Stimulated activated CD4-positive, alpha-beta T cell treated with anti-CD3 and anti-CD28 coated beads, TNF-alpha, amount 100 ng/mL, for 1 hour (primary cell): ENCODE measurements at regions not wholly inside any gene's neighbourhood (a gene's known extent, or its start where the extent isn't known, plus 50 kb on each side); places are given as distances from the start of the nearest gene placed in this dataset.
"Not testable (repeated sequence)": the region's sequence is repeated elsewhere in the genome, so short reads cannot be mapped to it uniquely, and the experiment has no call there.

Experiments used
- DNase-seq, 3 donors: peaks; one replicate each; pipeline ENCODE4 v3.0.0-alpha.2; 2020; ENCODE audit warnings: low read depth in 3 of 3, low spot score in 1 of 3

DNA sequence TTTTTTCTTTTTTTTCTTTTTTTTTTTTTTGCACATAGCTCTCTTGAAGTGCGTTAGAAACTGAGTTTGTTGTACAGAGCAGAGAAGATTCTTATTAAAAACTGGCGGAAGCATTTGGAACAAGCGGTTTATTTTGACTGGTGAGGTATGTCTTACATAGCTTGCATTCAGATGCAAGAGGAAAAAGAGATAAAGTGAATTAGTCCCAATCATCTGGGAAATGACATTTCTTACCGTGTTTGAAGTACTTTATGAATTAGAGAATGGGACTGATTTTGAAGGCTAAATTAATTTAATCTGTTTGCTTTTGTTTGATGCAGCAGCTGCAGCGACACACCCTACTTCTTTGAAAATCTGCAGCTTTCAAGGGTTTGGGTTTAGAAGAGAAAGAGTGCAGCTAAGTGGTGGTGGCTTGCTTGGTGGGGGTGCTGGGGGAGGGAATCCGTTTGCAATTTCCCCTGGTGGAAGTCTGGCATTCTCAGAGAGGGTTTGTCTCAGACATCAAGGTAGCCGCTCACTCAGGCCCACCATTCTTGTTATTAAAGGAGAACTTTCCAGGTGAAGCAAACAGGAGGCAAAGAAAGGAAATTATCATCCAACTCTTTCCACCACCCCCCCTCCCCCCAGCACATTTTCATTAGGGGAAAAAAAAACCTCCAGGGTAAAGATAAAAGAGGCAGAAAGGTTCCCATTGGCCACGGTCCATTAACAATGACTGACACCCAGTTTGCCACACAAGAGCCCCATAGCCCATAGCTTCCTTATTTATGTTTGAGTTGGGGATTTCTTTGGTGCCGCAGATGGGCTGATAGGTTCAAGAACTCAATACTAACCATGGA, 231.7 kb downstream of the SKIDA1 start:
- no peak for DNase-seq

DNA sequence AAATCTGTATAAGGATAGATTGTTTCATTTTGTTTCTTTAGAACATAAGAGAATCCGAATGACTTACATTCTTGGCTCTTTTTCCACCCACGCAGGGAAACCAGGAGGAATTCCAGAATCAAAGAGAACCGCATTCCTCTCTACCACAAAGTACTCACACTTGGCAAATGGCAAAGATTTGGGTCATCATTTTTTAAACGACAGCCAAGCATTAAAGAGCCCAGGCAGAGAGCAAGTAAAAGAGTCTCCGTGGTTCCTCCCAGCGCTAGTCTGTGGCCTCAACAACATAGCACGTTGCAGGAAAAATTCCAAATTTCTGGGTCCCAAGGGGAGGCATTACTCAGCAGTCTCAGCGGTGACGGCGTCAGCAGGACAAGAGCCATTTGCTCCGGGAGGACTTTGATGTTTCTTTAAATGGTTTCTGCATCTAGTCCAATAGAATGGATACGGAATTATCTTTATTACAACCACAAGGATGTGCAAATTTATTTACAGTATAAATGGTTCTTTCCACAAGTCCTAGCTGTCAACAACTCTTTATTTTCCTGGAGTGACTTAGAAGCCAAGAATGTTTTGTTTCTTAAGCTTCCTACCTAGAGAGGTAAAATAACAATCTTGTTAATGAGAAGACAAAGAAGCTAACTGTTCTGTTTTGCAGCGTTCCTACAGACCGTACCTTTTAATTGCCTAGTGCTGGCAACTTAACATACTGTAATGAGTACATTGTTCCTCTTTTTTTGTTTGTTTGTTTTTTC, 232.5 kb downstream of the SKIDA1 start:
- no peak for DNase-seq

DNA sequence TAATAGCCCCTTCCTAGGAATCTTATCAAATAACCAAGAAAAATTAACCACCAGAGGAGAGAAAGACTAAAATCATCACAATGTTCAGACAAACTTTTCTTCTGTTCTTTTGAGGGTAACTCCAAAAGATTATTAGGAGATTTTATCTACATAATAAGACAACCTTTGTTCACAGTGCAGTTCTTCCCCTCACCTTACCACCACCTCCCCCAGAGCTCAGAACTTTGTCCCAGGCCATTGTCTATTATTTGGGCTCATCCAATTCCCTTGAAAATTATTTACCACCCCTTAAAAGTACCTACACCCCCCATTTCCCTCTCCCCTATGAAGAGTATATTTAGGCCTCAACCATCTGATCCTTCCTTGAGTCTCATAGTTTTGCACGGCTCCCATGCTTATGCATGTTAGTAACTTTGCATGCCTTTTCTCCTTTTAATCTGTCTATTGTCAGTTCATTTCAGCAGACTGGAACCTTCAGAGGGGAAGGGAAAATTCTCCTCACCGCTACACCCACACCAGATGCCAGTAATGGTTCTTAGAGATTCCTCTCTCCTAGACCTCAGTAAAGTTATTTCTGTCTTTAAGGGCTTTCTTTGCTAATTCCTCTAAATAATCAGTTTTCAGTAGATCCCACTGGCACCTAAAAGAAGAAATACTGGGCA, 234.9 kb downstream of the SKIDA1 start:
- no peak for DNase-seq

DNA sequence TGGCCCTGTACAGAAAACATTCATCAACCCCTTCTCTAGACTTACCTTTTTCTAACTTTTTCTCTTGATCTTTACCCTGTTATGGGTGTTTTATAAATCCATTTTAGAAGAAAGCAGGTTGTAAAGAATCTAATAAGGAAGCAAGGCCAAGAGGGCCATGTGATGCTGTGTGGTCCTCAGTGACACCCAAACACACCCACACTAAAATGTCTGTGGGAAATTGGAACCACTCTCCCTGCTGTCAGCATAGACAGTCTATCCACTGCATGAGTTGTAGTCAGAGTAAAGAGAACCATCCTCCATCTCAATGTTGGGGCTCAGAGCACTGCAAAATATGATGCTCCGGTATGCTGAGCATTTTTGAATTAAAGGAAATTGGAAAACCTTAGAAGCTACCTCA, 235.5 kb downstream of the SKIDA1 start:
- DNase-seq = no peak

DNA sequence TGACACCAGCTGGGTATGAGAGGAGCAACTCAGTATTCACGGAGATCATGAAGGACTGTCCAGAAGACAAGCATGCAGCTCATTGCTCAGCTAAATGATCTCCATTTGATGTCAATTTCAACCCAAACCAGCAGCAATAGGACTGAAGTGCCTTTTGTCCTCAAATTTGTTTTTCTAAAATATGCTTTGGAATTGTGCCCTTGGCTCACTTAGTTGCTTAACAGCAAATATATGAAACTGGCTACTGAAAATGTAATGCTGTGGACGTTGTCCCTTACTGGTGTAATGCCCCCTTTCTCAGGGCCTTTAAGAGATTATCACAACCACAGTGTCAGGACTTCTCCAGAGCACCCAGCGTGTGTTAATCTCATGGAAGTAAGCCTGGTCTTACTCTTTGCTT, 236.2 kb downstream of the SKIDA1 start:
- no peak for DNase-seq

DNA sequence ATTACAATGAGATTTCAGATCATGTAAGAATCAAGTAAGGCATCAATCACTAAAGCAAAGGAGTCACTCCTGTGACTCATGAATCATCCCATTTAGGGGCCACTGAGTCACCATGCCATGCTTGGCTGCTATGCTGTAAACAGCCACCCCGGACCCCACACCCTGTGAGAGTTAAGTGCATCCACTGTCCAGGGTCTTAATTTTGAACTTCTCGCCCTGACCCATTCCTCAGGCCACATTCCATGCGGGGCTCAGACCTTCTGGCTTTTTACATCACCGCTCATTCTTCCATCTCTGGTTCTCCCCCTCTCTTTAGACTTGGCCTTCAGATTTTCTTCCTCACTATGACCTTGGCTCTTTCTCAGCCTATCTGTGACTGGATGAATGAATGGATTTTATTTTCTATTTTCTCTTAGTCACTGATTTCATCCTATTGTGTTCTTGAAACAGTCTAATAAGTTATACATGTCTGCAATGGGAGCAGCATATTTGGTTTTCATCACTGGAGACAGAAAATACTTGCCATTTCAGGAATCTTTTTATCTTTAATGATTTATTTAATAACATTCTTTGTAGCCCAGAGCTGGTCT, 239.6 kb downstream of the SKIDA1 start:
- DNase-seq = no peak

DNA sequence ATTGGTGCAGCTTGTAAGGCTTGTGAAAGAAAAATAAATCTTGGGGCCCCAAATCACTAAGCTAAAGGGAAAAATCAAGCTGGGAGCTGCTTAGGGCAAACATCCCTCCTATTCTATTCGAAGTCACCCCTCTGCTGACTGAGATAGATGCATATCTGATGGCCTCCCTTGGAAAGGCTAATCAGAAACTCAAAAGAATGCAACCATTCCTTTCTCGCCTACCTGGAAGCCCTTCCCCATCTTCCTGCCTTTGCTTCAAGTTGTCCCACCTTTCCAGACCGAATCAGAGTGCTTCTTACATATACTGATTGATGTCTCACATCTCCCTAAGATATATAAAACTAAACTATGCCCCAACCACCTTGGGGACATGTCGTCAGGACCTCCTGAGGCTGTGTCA, 240.3 kb downstream of the SKIDA1 start:
- DNase-seq = no peak

DNA sequence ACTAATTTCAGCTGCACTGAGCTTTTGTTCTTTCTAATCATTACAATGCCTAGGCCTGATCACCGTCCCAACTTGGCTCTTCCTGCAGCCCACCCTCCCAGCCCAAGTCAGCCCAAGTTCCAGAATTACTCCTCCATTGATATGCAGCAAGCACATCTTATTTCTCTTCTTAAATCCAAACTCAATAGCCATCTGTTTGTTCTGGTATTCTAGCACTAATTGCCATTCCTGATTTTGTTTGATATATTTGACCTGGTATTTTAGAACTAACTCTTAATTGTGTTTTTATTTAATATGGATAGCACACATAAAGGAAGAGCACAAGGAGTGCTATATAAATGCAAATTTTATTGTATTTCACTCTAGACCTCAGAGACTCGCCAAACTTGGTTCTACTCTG, 241.2 kb downstream of the SKIDA1 start:
- DNase-seq = no peak

DNA sequence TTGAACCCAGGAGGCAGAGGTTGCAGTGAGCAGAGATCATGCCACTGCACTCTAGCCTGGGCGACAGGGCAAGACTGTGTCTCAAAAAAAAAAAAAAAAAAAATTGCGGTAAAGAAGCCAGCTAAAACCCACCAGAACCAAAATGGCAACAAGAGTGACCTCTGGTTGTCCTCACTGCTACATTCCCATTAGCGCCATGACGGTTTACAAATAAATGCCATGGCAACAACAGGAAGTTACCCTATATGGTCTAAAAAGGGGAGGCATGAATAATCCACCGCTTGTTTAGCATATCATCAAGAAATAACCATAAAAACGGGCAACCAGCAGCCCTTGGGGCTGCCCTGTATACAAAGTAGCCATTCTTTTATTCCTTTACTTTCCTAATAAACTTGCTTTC, 242.4 kb downstream of the SKIDA1 start:
- DNase-seq = not testable (repeated sequence)

DNA sequence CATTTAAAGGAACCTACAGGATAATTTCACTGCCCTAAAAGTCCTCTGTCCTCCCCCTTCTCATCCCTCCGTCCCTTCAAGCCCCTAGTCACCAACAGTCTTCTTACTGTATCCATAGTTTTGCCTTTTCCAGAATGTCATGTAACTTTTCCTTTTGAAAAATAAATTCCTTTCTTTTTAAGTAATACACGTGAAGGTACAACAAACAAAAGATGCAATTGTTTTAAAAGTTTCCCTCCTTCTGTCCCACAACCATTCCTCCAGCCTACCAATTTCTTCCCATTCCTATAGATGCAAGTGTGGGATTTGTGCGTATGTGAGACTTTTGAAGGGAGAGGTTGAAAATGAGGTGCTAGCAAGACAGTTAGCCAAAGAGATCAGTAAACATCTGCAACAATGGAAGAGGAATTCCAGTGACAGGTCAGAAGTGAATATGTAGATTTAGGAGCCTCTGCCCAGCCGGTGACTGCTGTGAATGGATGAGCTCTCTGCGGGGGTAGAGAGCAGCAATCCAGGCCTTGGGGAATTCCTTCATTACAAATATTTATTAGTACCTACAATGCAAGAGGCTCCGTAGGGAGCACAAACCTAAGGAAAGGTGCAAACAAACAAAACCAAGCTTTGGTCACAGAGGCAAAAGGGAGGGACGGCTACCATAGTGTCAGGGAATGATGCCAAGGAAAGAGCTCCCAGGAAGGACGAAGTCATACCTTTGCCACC, 243.6 kb downstream of the SKIDA1 start:
- DNase-seq = no peak

DNA sequence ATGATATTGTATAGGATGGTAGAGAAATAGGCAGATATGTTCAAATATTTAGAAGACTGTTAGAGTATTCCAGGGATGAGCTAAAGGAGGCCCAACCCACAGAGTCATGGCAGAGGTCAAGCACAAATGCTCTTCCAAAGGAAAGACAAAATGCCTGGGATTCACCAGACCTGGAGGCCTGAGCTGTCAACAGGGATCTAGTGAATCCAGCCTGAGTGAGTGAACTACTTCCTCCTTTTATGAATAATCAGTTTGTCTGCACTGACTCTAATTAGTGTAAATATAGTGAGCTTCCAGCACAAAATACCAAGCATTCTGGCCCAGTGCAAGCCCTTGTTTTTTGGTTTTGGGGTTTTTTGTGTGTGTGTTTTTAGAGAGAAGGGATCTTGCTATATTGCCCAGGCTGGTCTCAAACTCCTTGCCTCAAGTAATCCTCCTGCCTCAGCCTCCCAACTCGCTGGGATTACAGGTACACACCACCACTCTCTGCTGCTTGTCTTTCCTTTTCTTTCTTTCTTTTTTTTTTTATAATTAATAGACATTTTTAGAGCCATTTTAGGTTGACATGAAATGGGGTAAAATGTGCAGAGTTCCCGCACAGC, 244.4 kb downstream of the SKIDA1 start:
- DNase-seq = no peak

DNA sequence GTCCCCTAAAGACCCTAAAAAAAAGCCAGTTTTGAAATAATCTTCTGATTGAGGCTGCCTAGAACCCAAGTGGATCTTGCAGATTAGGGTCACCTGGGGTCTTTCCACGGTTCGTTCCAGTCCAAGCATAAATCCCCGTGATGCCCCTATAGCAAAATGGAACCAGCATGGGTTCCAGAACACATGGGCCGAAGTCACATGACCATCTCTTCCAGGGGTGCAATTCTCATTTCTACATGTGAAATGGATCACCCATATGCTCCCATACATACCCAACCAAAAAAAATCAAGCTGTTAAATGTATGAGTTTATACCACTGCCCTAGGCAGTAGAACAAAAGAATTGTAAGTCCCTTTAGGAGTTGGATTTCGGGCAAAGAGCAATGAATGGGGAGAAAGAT, 245.4 kb downstream of the SKIDA1 start:
- DNase-seq = no peak

DNA sequence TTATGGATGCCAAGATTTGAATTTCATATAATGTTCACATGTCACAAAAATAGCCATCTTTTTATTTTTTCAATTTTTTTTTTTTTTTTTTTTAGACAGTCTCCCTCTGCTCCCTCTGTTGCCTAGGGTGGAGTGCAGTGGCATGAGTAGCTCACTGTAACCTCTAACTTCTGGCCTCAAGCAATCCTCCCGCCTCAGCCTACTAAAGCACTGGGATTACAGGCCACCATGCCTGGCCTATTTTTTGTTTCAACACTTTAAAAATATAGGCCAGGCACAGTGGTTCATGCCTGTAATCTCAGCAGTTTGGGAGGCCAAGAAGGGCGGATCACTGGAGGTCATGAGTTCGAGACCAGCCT, 246.3 kb downstream of the SKIDA1 start:
- DNase-seq = no peak

DNA sequence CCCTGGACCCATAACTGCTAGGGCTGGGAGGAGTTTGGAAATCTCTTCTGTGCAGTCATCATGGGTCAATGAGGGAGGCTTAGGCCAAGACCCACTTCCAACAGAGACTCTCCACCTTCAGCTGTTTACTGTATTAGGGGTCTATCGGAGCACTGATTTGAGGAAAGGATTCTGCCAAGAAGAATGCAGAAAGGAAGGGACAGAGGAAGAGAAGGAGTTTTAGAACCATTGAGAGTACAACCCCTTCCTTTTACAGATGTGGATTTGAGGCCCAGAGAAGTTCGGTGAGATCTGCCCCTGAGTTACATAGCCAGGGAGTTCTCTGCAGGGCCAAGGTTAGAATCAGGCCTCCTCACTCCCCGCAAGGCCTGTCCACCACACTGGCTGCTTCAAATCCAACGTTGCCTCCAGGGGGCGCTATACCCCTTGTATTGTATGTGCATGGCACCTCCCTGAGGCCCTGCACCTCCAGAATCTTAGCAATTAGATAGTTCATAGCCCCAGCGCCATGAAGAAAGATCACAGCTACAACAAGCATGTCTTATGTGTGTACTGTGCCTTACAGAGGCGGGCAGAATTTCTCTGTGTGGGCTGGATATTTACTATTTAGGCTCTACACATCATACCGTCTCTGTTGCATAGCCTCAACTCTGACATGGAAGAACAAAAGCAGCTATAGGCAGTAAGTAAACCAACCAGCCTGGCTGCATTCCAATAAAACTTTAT, 246.8 kb downstream of the SKIDA1 start:
- peak in 2 of 3 donors; percentile 10 to 56 for DNase-seq

DNA sequence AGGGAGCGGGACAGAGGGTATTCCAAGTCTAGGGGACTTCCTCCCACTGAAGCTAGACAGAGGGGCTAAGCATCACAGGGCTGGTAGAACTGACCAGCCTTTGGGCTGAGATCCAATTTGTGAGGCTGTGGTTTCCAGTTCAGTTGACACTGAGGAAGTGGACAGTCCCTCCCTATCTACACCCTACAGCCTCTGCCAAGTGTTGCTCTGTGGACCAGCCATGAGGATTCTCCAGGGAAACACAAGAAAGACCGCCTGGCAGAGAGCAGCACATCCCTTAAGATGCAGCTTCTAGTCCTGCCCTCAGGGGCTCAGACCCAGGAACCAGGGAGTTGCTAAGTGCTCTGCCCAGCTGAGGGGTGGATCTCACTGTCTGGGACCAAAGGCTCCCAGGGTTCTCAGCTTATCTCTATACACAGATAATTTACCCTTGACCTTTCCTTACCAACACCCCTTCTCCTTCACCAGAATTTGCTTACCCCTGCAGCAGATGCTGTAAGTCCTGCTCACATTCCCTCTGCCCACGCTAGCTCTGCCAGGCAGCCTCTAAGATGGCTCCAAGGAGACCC, 252.0 kb downstream of the SKIDA1 start:
- no peak for DNase-seq

DNA sequence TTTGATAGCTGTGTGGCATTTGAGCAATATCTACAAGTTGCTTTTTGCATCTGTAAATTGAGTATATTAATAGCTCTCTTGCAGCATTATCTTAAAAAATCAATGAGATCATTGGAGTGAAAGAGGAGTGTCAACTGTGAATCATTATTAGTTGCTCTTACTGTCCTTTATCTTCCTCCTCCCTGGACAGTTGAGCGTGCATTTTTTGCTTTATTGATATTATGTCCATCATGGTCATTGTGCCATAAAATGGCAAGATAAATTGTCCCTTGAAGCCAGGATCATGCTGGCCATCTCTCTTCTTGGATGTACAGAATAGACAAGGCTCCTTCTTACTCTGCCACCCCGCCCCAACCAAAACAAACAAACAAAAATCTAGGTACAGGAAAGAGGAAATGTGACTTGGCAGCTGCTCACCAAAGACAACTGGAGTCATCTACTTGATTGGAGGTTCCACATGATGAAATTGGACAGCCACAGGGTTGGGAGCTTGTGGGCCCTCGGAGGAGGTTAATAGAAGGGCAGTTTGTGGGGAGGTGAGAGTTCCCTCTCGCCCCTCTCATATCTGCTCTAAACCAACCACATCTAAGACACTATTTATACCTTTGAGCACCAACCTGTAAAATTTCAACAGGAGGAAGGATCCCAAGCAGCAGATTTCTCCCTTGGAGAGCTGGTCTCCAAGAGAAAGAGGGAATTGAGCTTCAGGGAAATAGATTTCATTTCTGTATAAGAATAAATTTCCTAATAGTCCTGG, 252.7 kb downstream of the SKIDA1 start:
- DNase-seq = no peak

DNA sequence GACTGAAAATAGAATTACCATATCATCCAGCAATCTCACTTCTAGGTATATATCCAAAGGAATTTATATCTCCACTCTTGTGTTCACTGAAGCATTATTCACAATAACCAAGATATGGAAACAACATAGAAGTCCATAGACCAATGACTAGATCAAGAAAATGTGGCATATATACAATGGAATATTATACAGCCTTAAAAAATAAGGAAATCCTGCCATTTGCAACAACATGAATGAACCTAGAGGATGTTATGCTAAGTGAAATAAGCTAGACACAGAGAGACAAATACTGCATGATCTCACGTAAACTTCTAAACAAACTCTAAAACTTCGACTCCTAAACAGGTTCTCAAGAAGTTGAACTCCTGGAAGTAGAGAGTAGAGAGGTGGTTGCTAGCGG, 254.5 kb downstream of the SKIDA1 start:
- DNase-seq = no peak

DNA sequence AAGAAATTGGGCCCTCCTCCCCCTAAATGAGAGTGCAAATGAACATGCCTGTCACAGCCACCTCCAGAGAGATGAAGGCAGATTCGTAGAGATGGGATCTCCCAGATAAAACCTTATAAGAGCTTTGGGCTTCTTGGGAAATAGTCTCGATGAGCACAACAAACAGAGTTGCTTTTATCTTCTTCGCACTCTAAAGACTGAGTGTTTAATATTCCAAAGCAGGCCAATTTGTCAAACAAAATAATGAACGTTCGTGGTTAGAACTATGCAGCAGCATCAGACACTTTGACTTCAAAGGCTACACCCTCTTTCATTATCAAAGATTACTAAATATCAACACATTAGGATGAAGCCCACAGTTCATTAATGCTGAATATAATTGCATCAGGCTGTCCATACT, 256.2 kb downstream of the SKIDA1 start:
- no peak for DNase-seq

DNA sequence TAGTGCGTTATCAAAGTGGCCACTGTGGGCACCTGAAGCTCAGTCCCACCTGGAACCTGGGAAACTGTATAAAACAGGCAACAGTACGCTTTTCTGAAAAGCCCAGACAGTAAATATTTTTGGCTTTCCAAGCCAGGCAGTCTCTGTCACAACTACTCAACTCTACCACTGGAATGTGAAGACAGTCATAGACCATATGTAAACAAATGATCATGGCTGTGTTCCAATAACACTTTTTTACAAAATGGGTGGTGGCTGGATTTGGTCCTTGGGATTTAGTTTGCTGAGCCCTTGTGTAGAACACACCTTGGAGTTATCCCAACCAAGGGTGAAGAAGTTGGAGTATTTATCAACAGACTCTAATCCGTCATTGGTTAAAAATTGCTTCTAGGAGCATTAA, 259.9 kb downstream of the SKIDA1 start:
- DNase-seq = no peak
